ENCODE measurements at regions not wholly inside any gene's neighbourhood (a gene's known extent, or its start where the extent isn't known, plus 50 kb on each side); places are given as distances from the start of the nearest gene placed in this dataset.

- Histone ChIP-seq H3K27me3 (ENCODE audit: insufficient read depth, low read depth, low read length) (no peaks in the 10 kb centered on the region), H2AFZ (ENCODE audit: low read depth, low read length) (no peak overlapping the region), H3K79me2 (replicated peaks; ENCODE audit: insufficient read depth, low read length) (no peaks in the 10 kb centered on the region), H3K27ac (ENCODE audit: low read length) (peak overlapping the region; percentile 65), H3K4me3 (ENCODE audit: low read length) (no peak overlapping the region), H4K20me1 (ENCODE audit: insufficient read depth) (no peaks in the 10 kb centered on the region), H3K9me2 (ENCODE audit: insufficient read depth, low read length) (no peaks in the 10 kb centered on the region), H3K36me3 (ENCODE audit: insufficient read depth, low read length) (no peaks in the 10 kb centered on the region), H3K4me2 (ENCODE audit: low read length) (no peak overlapping the region), H3K9ac (ENCODE audit: low read length) (no peak overlapping the region), H3F3A (ENCODE audit: insufficient read depth, low read length, poor library complexity, severe bottlenecking) (peaks cover 3% of the 10 kb centered on the region), H3K9me3 (ENCODE audit: low read length) (no peaks in the 10 kb centered on the region)
- TF ChIP-seq RAD21 (conservative IDR thresholded peaks at IDR 0.05) (no peak), REST (IDR thresholded peaks at IDR 0.05; ENCODE audit: borderline replicate concordance) (no peak), TAF1 (IDR thresholded peaks at IDR 0.05; ENCODE audit: low read depth) (no peak), SMC3 (conservative IDR thresholded peaks at IDR 0.05; ENCODE audit: poor library complexity) (no peak), POLR2AphosphoS5 (IDR thresholded peaks at IDR 0.05) (no peak), EP300 (conservative IDR thresholded peaks at IDR 0.05; ENCODE audit: poor library complexity, severe bottlenecking) (no peak), MXI1 (conservative IDR thresholded peaks at IDR 0.05; ENCODE audit: poor library complexity, severe bottlenecking) (no peak)
- TF ChIP-seq, protein P1, sequence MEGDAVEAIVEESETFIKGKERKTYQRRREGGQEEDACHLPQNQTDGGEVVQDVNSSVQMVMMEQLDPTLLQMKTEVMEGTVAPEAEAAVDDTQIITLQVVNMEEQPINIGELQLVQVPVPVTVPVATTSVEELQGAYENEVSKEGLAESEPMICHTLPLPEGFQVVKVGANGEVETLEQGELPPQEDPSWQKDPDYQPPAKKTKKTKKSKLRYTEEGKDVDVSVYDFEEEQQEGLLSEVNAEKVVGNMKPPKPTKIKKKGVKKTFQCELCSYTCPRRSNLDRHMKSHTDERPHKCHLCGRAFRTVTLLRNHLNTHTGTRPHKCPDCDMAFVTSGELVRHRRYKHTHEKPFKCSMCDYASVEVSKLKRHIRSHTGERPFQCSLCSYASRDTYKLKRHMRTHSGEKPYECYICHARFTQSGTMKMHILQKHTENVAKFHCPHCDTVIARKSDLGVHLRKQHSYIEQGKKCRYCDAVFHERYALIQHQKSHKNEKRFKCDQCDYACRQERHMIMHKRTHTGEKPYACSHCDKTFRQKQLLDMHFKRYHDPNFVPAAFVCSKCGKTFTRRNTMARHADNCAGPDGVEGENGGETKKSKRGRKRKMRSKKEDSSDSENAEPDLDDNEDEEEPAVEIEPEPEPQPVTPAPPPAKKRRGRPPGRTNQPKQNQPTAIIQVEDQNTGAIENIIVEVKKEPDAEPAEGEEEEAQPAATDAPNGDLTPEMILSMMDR (IDR thresholded peaks at IDR 0.05; ENCODE audit: poor library complexity, severe bottlenecking), result no peak
Observed at GRCh38 chr20:17010181-17010580, 216.7 kb upstream of the PCSK2 start.

- no peak overlapping the region for H3K4me3 ChIP-seq (ENCODE audit: low read length)
- peak overlapping the region; percentile 91 for H3K27ac ChIP-seq (ENCODE audit: low read length)
- H3K4me2 ChIP-seq (ENCODE audit: low read length), result no peak overlapping the region
- no peak overlapping the region for H2AFZ ChIP-seq (ENCODE audit: low read depth, low read length)
- no peaks in the 10 kb centered on the region for H3K27me3 ChIP-seq (ENCODE audit: insufficient read depth, low read depth, low read length)
- no peaks in the 10 kb centered on the region for H3K9me3 ChIP-seq (ENCODE audit: low read length)
- H3K9me2 ChIP-seq (ENCODE audit: insufficient read depth, low read length), result no peaks in the 10 kb centered on the region
- no peak overlapping the region for H3K9ac ChIP-seq (ENCODE audit: low read length)
- H3K36me3 ChIP-seq (ENCODE audit: insufficient read depth, low read length), result no peaks in the 10 kb centered on the region
- no peak for TF ChIP-seq TAF1 (IDR thresholded peaks at IDR 0.05; ENCODE audit: low read depth)
- TF ChIP-seq RAD21 (conservative IDR thresholded peaks at IDR 0.05), result no peak
- TF ChIP-seq SMC3 (conservative IDR thresholded peaks at IDR 0.05; ENCODE audit: poor library complexity), result no peak
- TF ChIP-seq MXI1 (conservative IDR thresholded peaks at IDR 0.05; ENCODE audit: poor library complexity, severe bottlenecking), result no peak
- TF ChIP-seq, protein P1 (IDR thresholded peaks at IDR 0.05; ENCODE audit: poor library complexity, severe bottlenecking), result no peak
- no peak for TF ChIP-seq EP300 (conservative IDR thresholded peaks at IDR 0.05; ENCODE audit: poor library complexity, severe bottlenecking)
- no peak for TF ChIP-seq REST (IDR thresholded peaks at IDR 0.05; ENCODE audit: borderline replicate concordance)
- TF ChIP-seq POLR2AphosphoS5 (IDR thresholded peaks at IDR 0.05), result no peak
- TF ChIP-seq EZH2 (IDR thresholded peaks at IDR 0.05; ENCODE audit: borderline replicate concordance, insufficient read depth, low read length, poor library complexity, severe bottlenecking), result no peak
- H3K79me2 ChIP-seq (replicated peaks; ENCODE audit: insufficient read depth, low read length), result no peaks in the 10 kb centered on the region
- H3F3A ChIP-seq (ENCODE audit: insufficient read depth, low read length, poor library complexity, severe bottlenecking), result peaks cover 3% of the 10 kb centered on the region
- no peaks in the 10 kb centered on the region for H4K20me1 ChIP-seq (ENCODE audit: insufficient read depth)
Observed at GRCh38 chr20:17012546-17013226, 214.2 kb upstream of the PCSK2 start.
